Endothelial cell of umbilical vein (primary cell): ENCODE measurements at regions not wholly inside any gene's neighbourhood (a gene's known extent, or its start where the extent isn't known, plus 50 kb on each side); places are given as distances from the start of the nearest gene placed in this dataset.

ENCODE experiments used
- BruUV-seq: library from RNA; stranded (reverse); fragments of 400-500 nt; replicated peaks from 2 replicates; lab custom pipeline; 2021; lab: Mats Ljungman, UMichigan
- CTCF ChIA-PET: fragments of 300-600, 350-600 bp; sonication (Branson Sonifier 250); formaldehyde crosslinking; loops from one replicate; lab custom pipeline; 2021; ENCODE audit warnings: antibody characterized with exemption, inconsistent platforms; lab: Charles Lee
- POLR2A ChIA-PET: fragments of 300-600, 350-600 bp; sonication (Branson Sonifier 250); formaldehyde crosslinking; loops from one replicate; lab custom pipeline; 2021; ENCODE audit warnings: antibody characterized with exemption, inconsistent platforms; lab: Charles Lee
- DNase-seq: peaks from one replicate; pipeline ENCODE4 v3.0.0-alpha.2; 2011; ENCODE audit warnings: low read depth, low spot score
- FAIRE-seq: peaks from 2 replicates; lab custom pipeline; 2011; peaks lifted over from hg19 to GRCh38; lab: Jason Lieb, UNC
- H2AFZ ChIP-seq: 2 replicates; pipeline ENCODE4 v1.6.0; 2012; ENCODE audit warnings: low read depth, low read length, control low read depth, inconsistent platforms
- H3K27ac ChIP-seq: 2 replicates; pipeline ENCODE4 v1.5.1; 2011; ENCODE audit warnings: low read depth, mild to moderate bottlenecking, control low read depth, low read length, moderate library complexity; ENCODE audit not compliant: insufficient read depth
- H3K27me3 ChIP-seq, 2 experiments: 2 replicates each; pipeline versions ENCODE4 v1.6.0 to v1.6.1; 2011; ENCODE audit warnings: low read length in 2 of 2, mixed read lengths in 1 of 2; ENCODE audit not compliant: control insufficient read depth in 2 of 2, insufficient read depth in 2 of 2
- H3K36me3 ChIP-seq, 2 experiments: 2 replicates in 1 of 2; 3 replicates in 1 of 2; pipeline ENCODE4 v1.5.1; 2011; ENCODE audit warnings: low read length in 2 of 2, mild to moderate bottlenecking in 1 of 2, moderate library complexity in 1 of 2; ENCODE audit not compliant: control insufficient read depth in 2 of 2, insufficient read depth in 2 of 2; ENCODE audit errors: extremely low read depth in 1 of 2
- H3K4me1 ChIP-seq: 3 replicates; pipeline ENCODE4 v1.5.1; 2011; ENCODE audit warnings: mild to moderate bottlenecking, low read length; ENCODE audit not compliant: control insufficient read depth, insufficient read depth; ENCODE audit errors: extremely low read depth
- H3K4me2 ChIP-seq: 2 replicates; pipeline ENCODE4 v1.6.1; 2011; ENCODE audit warnings: low read length, control low read depth, mixed read lengths; ENCODE audit not compliant: insufficient read depth
- H3K4me3 ChIP-seq, 3 experiments: fragments of 200-600 bp in 1 of 3; sonication (generic), shearing (Covaris generic) in 1 of 3; replicated peaks in 1 of 3; 2 replicates each; pipeline ENCODE4 v1.5.1; 2011 to 2016; ENCODE audit warnings: control low read depth in 3 of 3, low read length in 3 of 3, mild to moderate bottlenecking in 2 of 3, inconsistent platforms in 1 of 3, low read depth in 1 of 3, moderate library complexity in 1 of 3; ENCODE audit not compliant: insufficient read depth in 1 of 3
- H3K79me2 ChIP-seq: 2 replicates; pipeline ENCODE4 v1.6.0; 2012; ENCODE audit warnings: low read length, inconsistent platforms; ENCODE audit not compliant: control insufficient read depth, insufficient read depth
- H3K9ac ChIP-seq: replicated peaks from 2 replicates; pipeline ENCODE3; 2011; ENCODE audit warnings: low read length, control low read depth; ENCODE audit not compliant: insufficient read depth; ENCODE audit errors: extremely low read depth
- H3K9me1 ChIP-seq: replicated peaks from 3 replicates; pipeline ENCODE4 v1.6.0; 2011; ENCODE audit warnings: mild to moderate bottlenecking, low read length; ENCODE audit not compliant: control insufficient read depth, insufficient read depth; ENCODE audit errors: extremely low read depth
- H3K9me3 ChIP-seq: replicated peaks from 2 replicates; pipeline ENCODE4 v1.5.1; 2012; ENCODE audit warnings: low read length, inconsistent platforms; ENCODE audit not compliant: control insufficient read depth, insufficient read depth
- H4K20me1 ChIP-seq: replicated peaks from 2 replicates; pipeline ENCODE3; 2011; ENCODE audit warnings: mild to moderate bottlenecking, low read length; ENCODE audit not compliant: control insufficient read depth, insufficient read depth; ENCODE audit errors: extremely low read depth
- EZH2 ChIP-seq: IDR thresholded peaks from 2 replicates; pipeline ENCODE4 v1.6.1; 2012; ENCODE audit warnings: borderline replicate concordance, low read depth, mild to moderate bottlenecking, moderate library complexity, low read length, inconsistent platforms; ENCODE audit not compliant: severe bottlenecking
- FOS ChIP-seq: IDR thresholded peaks from 2 replicates; pipeline ENCODE4 v1.6.1; 2011; ENCODE audit warnings: mild to moderate bottlenecking, low read length, moderate library complexity, borderline replicate concordance; ENCODE audit not compliant: insufficient read depth
- GATA2 ChIP-seq: IDR thresholded peaks from 2 replicates; pipeline ENCODE4 v1.7.0; 2011; ENCODE audit warnings: low read depth, mild to moderate bottlenecking, moderate library complexity, mixed read lengths, low read length; ENCODE audit not compliant: insufficient read length, insufficient read depth
- JUN ChIP-seq: IDR thresholded peaks from 2 replicates; pipeline ENCODE4 v1.6.1; 2011; ENCODE audit warnings: borderline replicate concordance, low read depth; ENCODE audit not compliant: insufficient read length, insufficient read depth
- MYC ChIP-seq: IDR thresholded peaks from one replicate; pipeline ENCODE4 v1.6.1; 2011; ENCODE audit warnings: mild to moderate bottlenecking, low read depth, low read length
- POLR2A ChIP-seq: IDR thresholded peaks from 2 replicates; pipeline ENCODE4 v1.6.1; 2012; ENCODE audit warnings: low read depth, mild to moderate bottlenecking, control low read depth, low read length
- POLR2AphosphoS5 ChIP-seq: IDR thresholded peaks from 2 replicates; pipeline ENCODE4 v1.6.1; 2012; ENCODE audit warnings: low read depth, mild to moderate bottlenecking, control low read depth, low read length, moderate library complexity; ENCODE audit not compliant: insufficient read depth
- dilution Hi-C: fragments of 300-500 bp; cut with MboI; formaldehyde crosslinking; loops from one replicate; pipeline ENCODE4 v1.15.0; 2019; ENCODE audit warnings: low sequenced_read_pairs; ENCODE audit not compliant: extremely low pct_ligation_motif_present
- intact Hi-C: fragments of 100-400 bp; cut with micrococcal nuclease; formaldehyde crosslinking; loops from one replicate; pipeline ENCODE4 v1.10.0; 2022
- TF ChIP-seq, protein P1 (sequence below), 2 donors: IDR thresholded peaks; 1 replicate in 1 of 2; 2 replicates in 1 of 2; pipeline ENCODE4 v1.5.1; 2011; ENCODE audit warnings: low read length in 2 of 2, mild to moderate bottlenecking in 2 of 2, moderate library complexity in 2 of 2, control low read depth in 1 of 2, inconsistent platforms in 1 of 2, low read depth in 1 of 2; ENCODE audit not compliant: insufficient read depth in 1 of 2; ENCODE audit errors: extremely low read depth in 1 of 2
- TF ChIP-seq, protein P2 (sequence below): IDR thresholded peaks from 2 replicates; pipeline ENCODE4 v1.6.1; 2011; ENCODE audit not compliant: insufficient read depth, insufficient read length

DNA sequence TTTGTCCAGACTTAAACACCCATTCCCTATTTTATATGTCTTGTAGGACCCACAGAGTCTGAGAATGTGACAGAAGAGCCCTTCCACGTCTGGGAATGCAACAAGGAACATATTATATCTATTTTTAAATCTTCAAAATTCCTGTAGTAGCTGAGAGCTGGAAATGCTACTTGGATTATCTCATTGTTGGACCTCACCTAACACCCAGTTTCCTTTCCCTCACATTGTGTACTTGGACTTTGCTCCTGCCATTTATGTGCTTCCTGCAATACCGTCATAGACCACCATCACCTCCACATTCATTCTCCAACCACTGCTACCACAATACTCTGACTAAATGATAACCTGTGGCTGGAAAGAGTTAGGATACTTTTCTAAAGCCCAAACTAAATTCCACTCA, 335.4 kb downstream of the COL12A1 start:
- no peaks in the 10 kb centered on the region for H3K27me3 ChIP-seq
- no TSS peak for BruUV-seq
- DNase-seq (no peak), FAIRE-seq (no peak)
- no peaks in the 10 kb centered on the region for H3K9me1 ChIP-seq
- H3K36me3 ChIP-seq: no peaks in the 10 kb centered on the region
- H4K20me1 ChIP-seq: no peaks in the 10 kb centered on the region
- intact Hi-C loops (no loop called here), dilution Hi-C loops (no loop called here)
- no peak for TF ChIP-seq POLR2AphosphoS5
- no peak for TF ChIP-seq MYC
- TF ChIP-seq, protein P1, sequence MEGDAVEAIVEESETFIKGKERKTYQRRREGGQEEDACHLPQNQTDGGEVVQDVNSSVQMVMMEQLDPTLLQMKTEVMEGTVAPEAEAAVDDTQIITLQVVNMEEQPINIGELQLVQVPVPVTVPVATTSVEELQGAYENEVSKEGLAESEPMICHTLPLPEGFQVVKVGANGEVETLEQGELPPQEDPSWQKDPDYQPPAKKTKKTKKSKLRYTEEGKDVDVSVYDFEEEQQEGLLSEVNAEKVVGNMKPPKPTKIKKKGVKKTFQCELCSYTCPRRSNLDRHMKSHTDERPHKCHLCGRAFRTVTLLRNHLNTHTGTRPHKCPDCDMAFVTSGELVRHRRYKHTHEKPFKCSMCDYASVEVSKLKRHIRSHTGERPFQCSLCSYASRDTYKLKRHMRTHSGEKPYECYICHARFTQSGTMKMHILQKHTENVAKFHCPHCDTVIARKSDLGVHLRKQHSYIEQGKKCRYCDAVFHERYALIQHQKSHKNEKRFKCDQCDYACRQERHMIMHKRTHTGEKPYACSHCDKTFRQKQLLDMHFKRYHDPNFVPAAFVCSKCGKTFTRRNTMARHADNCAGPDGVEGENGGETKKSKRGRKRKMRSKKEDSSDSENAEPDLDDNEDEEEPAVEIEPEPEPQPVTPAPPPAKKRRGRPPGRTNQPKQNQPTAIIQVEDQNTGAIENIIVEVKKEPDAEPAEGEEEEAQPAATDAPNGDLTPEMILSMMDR (IDR thresholded peaks at IDR 0.05; ENCODE audit: extremely low read depth in 1 of 2, insufficient read depth in 1 of 2, low read depth in 1 of 2, low read length in 2 of 2): no peak
- H3K4me3 ChIP-seq: no peak overlapping the region
- no peaks in the 10 kb centered on the region for H3K9me3 ChIP-seq
- H3K4me1 ChIP-seq: peaks cover 6% of the 10 kb centered on the region
- no peak overlapping the region for H3K9ac ChIP-seq
- ChIA-PET CTCF (interaction anchor here (0.6 kb wide), 1 partner anchor 19 kb away, joined by 3 read pairs; no protein-coding TSS in a partner anchor), POLR2A (no interaction called here)
- no peak overlapping the region for H2AFZ ChIP-seq
- H3K27ac ChIP-seq: no peak overlapping the region
- no peak overlapping the region for H3K4me2 ChIP-seq
- no peaks in the 10 kb centered on the region for H3K79me2 ChIP-seq

DNA sequence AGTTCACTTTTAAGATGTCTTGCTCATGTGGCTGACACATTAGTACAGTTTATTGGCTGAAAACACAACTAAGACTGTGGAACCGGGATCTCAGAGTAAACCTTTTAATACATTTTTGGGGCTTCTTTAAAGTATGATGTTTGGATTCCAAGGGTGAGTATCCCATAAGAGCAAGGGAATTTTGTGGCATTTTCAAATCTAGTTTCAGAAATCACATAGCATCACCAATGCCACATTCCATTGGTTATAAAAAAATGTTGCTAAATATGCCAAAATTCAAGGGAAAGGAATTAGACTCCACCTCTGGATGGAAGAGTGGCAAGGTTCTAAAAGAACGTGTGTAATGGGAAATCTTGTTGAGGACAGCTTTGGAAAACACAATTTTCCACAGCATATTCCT, 338.6 kb downstream of the COL12A1 start:
- FAIRE-seq: no peak

More for the DNA sequence above, 338.6 kb downstream of the COL12A1 start:
- no peaks in the 10 kb centered on the region for H3K4me1 ChIP-seq
- no peak overlapping the region for H2AFZ ChIP-seq
- no TSS peak for BruUV-seq
- no peaks in the 10 kb centered on the region for H3K9me3 ChIP-seq
- H3K27me3 ChIP-seq: no peaks in the 10 kb centered on the region
- no peak overlapping the region for H3K27ac ChIP-seq
- POLR2A ChIA-PET: no interaction called here
- CTCF ChIA-PET: no interaction called here
- H3K4me3 ChIP-seq: no peak overlapping the region
- no peaks in the 10 kb centered on the region for H3K79me2 ChIP-seq
- intact Hi-C loops: no loop called here
- no peak overlapping the region for H3K9ac ChIP-seq
- TF ChIP-seq EZH2: no peak
- TF ChIP-seq POLR2A: no peak
- no peak for TF ChIP-seq GATA2
- TF ChIP-seq, protein P2, sequence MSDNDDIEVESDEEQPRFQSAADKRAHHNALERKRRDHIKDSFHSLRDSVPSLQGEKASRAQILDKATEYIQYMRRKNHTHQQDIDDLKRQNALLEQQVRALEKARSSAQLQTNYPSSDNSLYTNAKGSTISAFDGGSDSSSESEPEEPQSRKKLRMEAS: no peak
- TF ChIP-seq POLR2AphosphoS5: no peak
- TF ChIP-seq MYC: no peak
- TF ChIP-seq FOS: no peak
- no peak for TF ChIP-seq JUN
- TF ChIP-seq, protein P1 (IDR thresholded peaks at IDR 0.05; ENCODE audit: extremely low read depth in 1 of 2, insufficient read depth in 1 of 2, low read depth in 1 of 2, low read length in 2 of 2): no peak
- H3K9me1 ChIP-seq: no peaks in the 10 kb centered on the region
- no peaks in the 10 kb centered on the region for H3K36me3 ChIP-seq
- dilution Hi-C loops: no loop called here
- H4K20me1 ChIP-seq: no peaks in the 10 kb centered on the region
- DNase-seq: no peak
- H3K4me2 ChIP-seq: no peak overlapping the region
